ENCODE measurements at regions not wholly inside any gene's neighbourhood (a gene's known extent, or its start where the extent isn't known, plus 50 kb on each side); places are given as distances from the start of the nearest gene placed in this dataset.

DNA sequence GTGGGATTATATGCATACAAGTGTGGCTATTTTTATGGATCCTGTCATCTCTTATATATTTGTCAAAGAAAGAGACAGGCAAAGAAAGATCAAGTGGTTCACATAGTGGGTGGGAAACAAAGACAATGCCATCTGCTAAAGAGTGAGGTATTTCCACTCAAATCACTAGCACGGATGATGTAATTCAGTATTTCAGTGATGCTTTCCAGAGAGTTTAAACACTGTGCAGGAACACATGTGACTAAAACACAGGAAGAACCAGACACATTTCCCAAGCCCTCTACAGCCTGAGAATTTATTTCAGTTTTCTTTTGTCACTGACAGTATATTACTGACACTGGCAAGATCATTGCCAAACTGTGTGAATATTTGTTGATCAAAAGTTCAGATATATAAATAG, 885.7 kb upstream of the CELF2 start:
- DNase-seq, result no peak

DNA sequence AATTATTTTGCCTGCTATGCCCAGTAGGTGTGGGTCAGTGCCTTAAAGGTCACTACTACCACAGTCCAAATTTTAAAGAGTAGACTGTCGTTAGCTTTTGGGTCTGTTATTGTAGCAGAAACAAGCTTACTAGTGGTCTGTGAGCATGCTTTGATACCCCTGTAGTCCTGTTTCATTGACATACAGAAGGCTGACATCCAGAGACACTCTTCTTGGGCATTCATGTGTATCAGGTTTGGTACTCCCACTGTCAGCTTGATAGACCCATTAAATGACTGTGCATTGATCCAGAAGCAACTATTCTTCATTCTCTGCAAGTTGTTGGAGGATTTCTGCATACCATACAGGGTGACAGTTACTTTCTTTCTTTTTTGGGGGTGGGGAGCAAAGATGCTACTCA, 884.4 kb upstream of the CELF2 start:
- no peak for DNase-seq

DNA sequence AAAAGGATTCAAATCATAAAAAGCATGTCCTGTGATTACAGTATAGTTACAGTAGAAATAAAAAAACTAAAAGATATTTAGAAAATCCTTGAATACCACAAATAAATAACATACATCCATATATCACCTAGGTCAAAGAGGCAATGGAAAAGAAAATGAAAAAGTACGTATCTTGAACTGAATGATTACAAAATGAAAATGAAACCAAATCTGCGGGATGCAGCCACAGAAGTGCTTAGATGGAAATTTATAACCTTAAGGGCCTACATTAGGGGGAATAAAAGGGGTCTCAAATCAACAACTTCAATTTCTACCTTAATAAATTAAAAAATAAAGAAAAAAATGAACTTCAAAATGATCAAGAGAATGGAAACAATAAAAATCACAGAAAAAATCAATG, 879.0 kb upstream of the CELF2 start:
- no peak for DNase-seq

DNA sequence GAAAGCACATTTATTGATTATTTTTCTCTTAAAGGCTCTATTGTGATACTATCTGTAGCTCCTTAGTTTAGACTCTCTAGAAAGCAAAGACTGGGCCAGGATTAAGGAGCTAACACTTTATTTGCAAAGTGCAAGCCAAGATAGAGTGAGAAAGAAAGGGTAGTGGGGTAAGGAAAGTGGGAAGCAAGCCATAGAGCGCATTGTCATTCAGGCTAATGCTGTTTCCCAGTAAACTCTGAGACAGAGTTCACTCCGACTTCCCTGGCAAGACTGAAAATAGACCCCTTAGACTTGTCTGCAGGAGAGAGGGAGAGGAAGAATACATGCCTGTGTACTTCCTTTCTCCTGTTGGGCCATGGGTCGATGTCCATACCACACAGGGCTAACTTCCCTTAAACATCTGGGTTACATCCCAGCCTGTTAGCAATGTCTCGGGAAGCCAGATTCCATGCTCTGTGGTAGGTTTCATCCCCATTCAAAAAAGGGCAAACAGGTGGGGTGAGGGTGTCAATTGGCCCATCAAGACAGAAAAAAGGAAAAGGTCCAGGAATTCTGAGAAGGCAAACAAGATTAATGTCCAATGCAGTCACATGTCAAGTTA, 875.8 kb upstream of the CELF2 start:
- DNase-seq, result no peak

DNA sequence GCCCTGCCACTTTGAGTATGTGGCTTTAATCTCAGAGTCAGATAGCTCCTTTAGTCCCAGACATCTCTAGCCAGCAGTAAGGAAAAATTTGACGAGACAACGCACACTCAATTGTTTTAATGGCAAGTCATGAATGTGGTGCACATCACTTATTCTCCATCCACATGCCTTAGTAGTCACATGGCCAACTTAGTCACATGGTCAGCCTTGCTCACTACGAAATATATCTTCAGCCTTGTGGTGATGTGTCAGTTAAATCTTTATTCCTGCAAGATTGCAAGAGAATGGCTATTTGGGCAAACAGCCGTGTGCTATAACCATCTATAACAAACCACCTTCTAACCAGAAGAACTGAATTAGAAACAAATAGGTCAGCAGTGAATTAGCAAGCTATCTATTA, 871.1 kb upstream of the CELF2 start:
- DNase-seq, result no peak

DNA sequence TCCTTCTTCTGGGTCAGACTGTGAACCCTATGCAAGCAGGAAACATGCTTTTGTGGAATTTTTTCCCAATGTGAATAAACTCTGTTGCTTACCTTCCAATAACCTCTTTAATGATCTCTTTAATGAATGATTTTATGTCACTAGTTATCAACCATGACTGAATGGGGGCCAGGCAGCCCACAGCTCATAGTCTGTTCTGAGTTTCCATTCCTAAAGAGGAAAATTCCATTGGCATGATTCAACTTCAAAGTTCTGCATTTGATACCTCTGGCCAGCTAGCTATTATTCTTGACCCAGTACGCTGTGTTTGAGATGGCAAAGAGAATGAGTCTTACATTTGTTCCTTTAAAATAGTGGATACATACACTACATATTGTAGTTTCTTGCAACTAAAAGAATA, 867.8 kb upstream of the CELF2 start:
- DNase-seq, result no peak

DNA sequence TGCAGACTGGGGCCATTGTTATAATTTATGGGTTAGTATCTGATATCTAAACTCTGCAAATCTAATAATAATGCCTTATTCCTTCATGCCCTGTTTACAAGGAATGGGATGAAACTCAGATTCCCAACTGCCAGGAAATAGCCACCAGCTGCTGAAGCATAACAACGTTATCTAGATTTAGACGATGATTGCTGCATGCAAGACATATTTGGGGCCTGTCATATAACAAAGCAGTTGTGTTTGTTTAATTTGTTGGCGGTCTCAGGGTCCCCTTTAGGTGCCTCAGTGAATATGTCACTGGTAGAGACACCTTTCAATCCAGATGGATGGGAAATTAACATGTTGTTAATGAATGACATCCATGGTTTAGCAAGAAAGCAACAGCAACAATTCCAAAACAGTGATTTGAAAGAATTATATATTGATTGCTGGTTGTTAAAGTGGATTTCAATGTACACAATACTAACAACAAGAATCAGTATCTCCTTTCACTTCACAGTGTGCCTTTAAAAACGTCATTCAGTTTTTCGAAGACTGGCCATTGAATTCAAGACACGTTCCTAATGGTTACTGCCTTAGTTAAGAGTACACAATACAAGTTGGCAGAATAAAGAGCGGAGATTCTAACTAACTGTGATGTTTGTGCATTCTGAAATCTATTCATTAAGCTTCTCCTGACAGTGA, 860.6 kb upstream of the CELF2 start:
- DNase-seq, result no peak

DNA sequence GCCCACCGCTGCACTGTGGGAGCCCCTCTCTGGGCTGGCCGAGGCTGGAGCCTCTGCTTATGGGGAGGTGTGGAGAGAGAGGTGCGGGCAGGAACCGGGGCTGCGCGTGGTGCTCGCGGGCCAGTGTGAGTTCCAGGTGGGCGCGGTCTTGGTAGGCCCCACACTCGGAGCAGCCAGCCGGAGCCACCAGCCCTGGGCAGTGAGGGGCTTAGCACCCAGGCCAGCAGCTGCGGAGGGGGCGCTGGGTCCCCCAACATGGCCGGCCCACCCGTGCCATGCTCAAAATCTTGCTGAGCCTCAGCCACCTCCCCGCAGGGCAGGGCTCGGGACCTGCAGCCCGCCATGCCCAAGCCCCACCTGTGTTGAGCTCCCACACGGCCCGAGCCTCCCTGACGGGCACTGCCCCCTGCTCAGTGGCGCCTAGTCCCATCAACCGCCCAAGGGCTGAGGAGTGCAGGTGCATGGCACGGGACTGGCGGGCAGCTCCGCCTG, 856.8 kb upstream of the CELF2 start:
- DNase-seq, result no peak

DNA sequence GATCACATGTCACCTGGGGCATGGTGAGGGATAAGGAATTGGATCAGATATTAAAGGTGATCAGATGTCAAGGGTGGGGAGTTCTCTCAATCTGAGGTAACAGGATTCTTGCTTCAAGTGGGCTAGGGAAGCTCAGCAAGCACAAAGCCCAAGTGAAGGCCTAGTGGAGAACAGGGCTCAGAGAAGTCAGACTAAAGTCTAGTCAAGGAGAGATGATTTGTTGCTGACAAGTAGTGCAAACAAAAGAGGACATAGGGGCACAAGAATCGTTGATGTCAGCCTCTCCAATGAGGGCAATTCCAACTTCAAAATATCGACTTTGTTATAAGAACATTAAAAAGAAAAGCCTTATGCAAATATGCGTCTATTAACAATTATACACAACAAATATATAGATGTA, 852.8 kb upstream of the CELF2 start:
- no peak for DNase-seq

DNA sequence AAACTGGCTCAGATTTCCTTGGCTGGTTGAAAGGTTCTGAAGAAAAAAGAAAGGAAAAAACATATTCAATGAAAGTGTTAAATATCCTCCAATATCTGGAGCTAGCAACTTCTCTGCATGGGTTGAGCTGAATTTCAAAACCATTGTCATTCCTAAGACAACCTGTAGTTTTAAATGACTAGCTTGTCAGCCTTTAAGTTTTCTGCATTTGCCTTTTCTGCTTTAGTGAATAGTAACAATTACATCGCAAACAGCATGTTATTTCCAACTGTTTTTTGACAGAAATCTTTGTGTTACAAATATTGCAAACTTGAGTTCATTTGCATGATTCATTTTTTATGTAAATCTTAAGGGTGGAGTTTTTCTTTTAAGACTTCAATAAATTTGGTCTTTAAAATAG, 852.3 kb upstream of the CELF2 start:
- no peak for DNase-seq

DNA sequence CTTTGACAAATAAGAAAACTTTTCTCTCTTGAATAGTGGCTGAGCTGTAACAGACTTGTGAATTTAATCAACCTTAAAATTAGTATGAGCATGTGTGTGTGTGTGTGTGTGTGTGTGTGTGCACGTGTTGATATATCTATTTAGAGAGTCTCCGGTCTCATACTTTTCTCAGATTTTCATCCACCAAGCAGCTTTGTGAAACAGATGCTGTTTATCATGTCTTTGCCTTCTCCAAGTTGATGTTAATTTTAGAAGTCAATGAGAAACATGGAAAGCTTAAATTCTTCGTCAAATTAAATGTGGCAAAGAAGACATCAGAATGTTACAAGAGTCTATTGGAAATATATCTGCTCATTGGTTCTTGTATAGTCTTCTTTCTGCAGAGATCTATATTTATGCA, 839.2 kb upstream of the CELF2 start:
- no peak for DNase-seq

DNA sequence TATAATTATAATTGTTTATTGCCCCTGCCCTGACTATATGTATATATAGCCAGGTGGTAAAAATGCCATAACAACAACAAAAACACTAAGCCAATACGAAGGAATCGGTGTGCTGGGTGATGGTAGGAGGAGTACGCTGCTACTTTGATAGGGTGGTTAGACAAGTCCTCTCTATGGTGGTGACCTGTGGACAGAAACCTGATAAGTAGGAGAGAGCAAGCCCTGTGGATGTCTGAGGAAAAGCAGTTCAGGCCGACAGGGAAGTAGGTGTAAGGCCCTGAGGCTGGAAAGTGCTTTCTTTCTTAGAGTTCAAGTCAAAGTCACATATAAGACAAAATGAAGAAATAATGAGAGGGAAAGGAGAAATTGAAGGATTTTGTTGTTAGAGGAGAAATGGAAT, 823.8 kb upstream of the CELF2 start:
- DNase-seq, result no peak

DNA sequence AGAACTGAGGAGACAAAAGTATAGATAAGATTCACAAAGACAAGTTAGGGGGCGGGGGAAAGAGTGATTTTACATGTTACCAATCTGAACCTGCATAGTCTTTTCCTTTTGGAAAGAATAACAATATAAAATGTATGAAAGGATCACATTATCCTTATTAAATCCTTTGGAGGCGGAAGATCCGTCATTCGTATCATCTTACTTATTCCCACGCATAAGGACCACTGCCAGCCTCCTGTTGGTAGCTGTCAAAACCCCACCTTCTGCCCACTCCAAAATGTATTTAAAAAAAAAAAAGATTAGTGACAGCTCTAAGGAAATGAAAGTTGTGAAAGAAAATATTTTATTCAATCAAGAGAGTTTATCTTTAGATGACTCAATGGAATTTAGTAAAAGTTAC, 821.0 kb upstream of the CELF2 start:
- DNase-seq, result no peak

DNA sequence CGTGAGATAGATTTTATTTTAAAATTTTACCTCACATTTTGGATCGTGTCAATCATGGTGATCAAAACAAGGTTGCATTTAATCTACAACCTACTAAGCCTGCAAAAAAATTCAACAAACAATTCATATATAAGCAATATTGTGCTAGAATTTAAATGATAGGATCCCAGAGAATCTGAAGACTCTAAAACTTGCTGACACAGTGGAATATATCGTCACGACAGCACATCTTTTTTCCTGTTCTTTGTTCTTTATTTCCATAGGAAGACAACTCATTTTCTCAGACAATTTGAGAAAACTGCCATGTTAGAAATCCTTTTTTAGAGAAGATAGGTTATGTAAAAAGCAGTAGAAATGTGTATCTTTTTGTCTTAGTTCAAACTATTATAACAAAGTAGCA, 820.2 kb upstream of the CELF2 start:
- no peak for DNase-seq

DNA sequence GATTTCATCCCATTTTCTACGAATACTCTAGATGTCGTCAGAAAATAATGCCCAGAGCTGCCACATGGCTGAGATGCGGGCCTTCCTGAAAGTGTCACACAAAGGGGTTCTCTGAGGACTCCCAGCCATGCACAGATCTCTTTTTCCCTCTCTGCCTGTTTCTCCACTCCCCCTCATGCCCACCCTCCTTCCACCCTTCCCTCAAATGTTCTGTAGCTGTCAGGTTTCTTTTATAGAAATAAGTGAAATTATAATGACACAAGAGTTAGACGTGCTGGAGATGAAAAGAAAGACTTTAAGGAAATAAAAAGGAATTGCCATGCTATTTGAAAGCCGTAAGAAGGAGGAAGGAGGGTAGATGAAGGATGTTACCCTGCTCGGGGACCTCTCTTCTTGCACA, 819.3 kb upstream of the CELF2 start:
- no peak for DNase-seq

DNA sequence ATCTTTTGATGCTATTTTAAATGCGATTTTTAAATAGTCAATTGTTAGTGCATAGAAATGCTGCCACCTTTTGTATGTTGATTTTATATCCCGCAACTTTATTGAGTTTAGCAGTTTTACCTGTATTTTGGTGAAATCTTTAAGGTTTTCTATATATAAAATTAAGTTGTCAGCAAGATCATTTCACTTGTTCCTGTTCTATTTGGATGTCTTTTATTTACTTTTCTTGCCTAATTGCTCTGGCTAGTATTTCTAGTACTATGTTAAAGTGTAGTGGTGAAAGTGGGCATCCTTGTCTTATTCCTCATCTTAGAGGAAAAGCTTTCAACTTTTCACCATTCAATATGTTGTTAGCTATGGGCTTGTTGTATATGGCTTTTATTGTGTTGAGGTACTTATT, 813.3 kb upstream of the CELF2 start:
- no peak for DNase-seq

DNA sequence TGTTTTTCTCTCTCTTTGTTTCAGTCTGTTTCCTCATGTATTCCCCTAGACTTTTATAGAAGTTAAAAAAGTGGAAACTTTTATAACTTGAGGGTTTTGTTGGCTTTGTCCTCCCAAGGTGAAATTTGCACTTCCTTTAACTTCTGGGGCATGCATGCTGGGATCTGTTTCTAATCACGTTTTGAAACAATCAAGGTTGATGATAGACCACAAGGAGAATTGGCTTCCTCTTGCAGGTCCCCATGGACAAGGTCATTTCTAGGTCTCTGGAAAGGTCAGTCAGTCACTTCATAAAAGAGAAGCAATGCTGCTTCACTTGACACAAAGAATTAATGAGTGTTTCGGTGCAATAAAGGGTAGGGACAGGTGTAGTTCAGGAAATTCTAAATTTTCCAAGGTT, 811.8 kb upstream of the CELF2 start:
- DNase-seq, result no peak

DNA sequence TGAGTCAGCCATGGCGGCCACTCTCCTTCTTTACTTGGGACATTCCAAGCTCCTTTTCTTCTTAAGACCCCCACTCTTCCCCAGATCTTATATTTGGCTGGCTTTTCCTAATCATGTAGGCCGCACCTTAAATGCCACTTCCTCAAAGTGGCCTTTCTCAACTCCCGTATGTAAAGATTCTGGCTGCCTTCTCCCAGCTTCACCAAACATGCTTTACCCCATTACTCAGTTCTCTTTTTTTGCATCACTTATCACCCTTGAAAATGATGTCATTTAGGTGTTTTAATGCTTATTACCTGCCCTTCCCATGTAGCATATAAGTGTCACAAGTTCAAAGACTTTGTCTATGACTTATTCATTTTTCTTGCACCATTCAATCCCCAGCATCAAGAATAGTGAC, 810.1 kb upstream of the CELF2 start:
- DNase-seq, result no peak

DNA sequence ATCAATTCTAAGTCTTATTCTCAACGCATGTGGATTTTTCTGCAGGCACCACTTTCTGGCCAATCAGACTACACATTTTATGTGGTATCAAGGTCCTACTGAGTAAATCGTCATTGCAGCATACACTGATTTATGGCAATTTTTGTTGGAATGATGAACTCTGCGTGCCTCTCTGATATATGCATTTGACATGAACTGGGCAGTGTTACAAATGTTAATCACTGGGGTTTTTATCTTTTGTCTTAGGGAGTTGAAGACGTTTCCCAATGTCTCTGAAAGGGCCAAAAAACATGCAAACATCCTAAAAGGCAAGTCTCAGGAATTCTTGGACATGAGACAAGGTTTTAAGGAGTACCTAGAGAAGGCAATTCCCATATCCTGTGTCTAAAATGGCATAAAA, 809.5 kb upstream of the CELF2 start:
- no peak for DNase-seq

DNA sequence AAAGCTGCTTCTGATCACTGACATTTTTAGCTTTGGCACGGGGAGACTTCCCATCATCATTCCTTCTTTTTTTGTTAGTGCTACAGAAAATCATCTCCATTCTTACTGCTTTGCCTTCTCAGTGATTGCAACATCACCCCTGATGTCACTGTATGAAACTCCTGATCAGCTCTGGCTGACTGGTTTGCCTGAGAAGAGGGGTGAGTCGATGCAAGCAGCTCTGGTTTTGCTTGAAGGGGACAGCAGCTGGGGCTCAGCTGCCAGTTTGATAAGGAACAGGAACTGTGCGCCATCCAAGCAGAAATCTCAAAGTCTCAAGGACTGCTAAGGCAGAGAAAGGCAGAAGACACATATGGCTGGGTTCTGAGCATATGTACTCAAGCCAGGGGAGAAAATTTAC, 808.5 kb upstream of the CELF2 start:
- DNase-seq, result no peak

DNA sequence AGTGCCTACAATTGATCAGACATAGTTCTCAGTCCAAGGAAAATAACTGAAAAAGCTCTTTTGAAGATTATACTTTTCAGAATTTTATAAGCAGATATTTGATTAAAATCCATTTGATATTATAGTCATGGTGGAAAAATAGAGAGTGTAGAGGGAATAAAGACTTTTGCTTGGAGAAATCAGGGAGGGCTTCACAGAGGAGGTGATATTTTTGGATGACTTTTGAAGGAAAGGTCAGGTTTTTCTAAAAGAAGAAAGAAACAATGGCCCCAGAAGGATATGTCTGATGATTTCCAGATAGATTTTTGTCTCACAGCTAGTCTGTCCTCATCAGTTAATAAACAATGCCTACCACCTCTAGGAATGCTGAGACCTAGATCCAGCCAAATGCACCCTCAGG, 806.3 kb upstream of the CELF2 start:
- no peak for DNase-seq

DNA sequence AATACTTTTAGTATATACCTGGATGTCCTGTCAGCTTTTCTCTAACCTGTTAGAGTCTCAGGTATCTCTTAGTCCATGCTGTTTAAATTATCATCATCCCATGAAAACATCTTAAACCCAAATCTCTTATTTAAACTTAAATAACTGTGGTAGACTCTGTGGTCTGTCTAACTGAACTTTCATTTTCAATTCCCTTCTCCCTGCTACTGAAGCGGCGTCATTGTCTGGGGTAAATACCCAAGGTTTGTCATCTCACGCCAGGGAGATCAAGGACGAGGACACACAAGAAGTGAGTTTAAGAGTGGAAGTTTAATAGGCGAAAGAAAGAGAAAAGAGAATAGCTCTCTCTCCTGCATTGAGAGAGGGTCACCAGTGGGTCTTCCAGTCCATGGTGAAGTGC, 804.4 kb upstream of the CELF2 start:
- no peak for DNase-seq

DNA sequence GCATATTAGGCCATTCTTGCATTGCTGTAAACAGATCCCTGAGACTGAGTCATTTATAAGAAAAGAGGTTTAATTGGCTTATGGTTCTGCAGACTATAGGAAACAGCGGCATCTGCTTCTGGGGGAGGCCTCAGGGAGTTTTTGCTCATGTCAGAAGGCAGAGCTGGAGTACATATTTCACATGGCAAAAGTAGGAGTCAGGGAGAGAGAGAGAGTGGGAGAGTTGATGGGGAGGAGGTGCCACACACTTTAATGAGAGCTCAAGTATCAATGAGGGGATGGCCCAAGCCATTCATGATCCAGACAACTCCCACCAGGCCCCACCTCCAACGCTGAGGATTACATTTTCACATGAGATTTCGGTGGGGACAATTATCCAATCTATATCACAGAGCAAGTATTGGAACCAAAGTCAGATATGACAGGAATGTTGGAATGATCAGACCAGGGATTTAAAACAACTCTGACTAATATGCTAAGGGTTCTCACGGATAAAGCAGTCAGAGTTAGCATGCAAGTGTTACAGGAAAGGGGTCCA, 795.3 kb upstream of the CELF2 start:
- no peak for DNase-seq

DNA sequence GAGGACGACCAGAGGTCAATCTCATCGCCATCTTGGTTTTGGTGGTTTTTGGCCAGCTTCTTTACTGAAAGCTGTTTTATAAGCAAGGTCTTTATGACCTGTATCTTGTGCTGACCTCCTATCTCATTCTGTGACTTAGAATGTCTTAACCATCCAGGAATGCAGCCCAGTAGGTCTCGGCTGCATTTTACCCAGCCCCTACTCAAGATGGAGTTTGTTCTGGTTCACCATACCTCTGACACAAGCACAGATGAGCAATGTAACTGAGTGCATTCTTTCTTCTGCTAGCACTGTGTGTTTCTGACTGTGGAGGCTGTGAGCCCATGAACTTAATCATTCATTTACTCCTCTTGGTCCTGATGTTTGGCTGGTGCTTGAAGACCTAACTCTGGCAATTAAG, 794.5 kb upstream of the CELF2 start:
- no peak for DNase-seq

DNA sequence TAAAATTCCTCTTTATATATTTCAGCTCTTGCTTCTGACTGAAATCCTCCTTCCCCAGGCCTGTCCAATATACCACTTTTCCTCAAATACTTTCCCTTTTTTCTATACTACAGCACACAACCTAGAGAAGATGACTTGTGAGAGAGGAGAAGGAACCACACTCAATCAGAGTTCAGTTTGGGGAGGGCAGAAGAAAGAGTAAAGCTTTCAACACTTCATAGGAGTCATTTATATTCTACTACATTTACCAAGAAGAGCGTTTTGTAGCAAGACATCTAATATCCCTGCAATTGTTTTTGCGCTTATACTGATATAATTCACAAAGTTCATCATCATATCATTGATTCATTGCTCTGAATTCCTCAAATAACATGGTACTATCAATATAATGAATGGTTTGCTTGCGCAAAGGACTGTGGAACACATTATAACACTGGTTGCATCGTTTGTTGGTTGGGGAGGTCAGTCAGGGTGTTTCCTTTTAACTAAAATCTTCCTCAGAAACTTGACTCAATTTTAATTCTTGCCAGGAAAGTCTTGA, 792.5 kb upstream of the CELF2 start:
- DNase-seq, result no peak
